ENCODE measurements at regions not wholly inside any gene's neighbourhood (a gene's known extent, or its start where the extent isn't known, plus 50 kb on each side); places are given as distances from the start of the nearest gene placed in this dataset.

GRCh38 chr6:85137865-85138264, 312.0 kb upstream of the NT5E start:
- DNase-seq = no peak
- TF ChIP-seq CTCF (IDR thresholded peaks at IDR 0.05) (no peak), POLR2A (IDR thresholded peaks at IDR 0.05) (no peak)
- intact Hi-C loops (cut with DNase I) = no loop called here
- WGBS, 4 donors = 57 to 60% (median 59%) methylated on average over 1 of the region's 1 CpG
- Histone ChIP-seq H3K27ac (no peak overlapping the region), H3K9me3 (replicated peaks in 1 of 3) (no peaks in the 10 kb centered on the region), H3K27me3 (no peaks in the 10 kb centered on the region), H3K4me1 (replicated peaks in 1 of 2) (no peaks in the 10 kb centered on the region), H3K36me3 (replicated peaks in 1 of 2) (no peaks in the 10 kb centered on the region), H3K4me3 (no peak overlapping the region)

- H3K36me3 ChIP-seq (replicated peaks in 1 of 2) = no peaks in the 10 kb centered on the region
- WGBS, 4 donors = 67 to 90% (median 76%) methylated on average over 3 of the region's 3 CpGs
- DNase-seq = no peak
- intact Hi-C loops (cut with DNase I) = no loop called here
- no peak for TF ChIP-seq CTCF (IDR thresholded peaks at IDR 0.05)
- TF ChIP-seq POLR2A (IDR thresholded peaks at IDR 0.05) = no peak
- H3K9me3 ChIP-seq (replicated peaks in 1 of 3) = no peaks in the 10 kb centered on the region
- no peak overlapping the region for H3K4me3 ChIP-seq
- H3K27ac ChIP-seq = no peak overlapping the region
- H3K27me3 ChIP-seq = no peaks in the 10 kb centered on the region
- no peaks in the 10 kb centered on the region for H3K4me1 ChIP-seq (replicated peaks in 1 of 2)
These were observed 313.6 kb upstream of the NT5E start for GRCh38 chr6:85136310-85136709.

GRCh38 chr6:85135376-85136094, 314.3 kb upstream of the NT5E start:
- WGBS, 4 donors = 32 to 38% (median 35%) methylated on average over 1 of the region's 1 CpG
- Histone ChIP-seq H3K36me3 (replicated peaks in 1 of 2) (no peaks in the 10 kb centered on the region), H3K9me3 (replicated peaks in 1 of 3) (no peaks in the 10 kb centered on the region), H3K27ac (no peak overlapping the region), H3K27me3 (no peaks in the 10 kb centered on the region), H3K4me3 (no peak overlapping the region), H3K4me1 (replicated peaks in 1 of 2) (no peaks in the 10 kb centered on the region)
- intact Hi-C loops (cut with DNase I) = no loop called here
- TF ChIP-seq CTCF (IDR thresholded peaks at IDR 0.05) (no peak), POLR2A (IDR thresholded peaks at IDR 0.05) (no peak)
- DNase-seq = no peak

- Histone ChIP-seq H3K27ac (no peak overlapping the region), H3K4me3 (no peak overlapping the region), H3K36me3 (replicated peaks in 1 of 2) (no peaks in the 10 kb centered on the region), H3K4me1 (replicated peaks in 1 of 2) (no peaks in the 10 kb centered on the region), H3K9me3 (replicated peaks in 1 of 3) (no peaks in the 10 kb centered on the region), H3K27me3 (no peaks in the 10 kb centered on the region)
- intact Hi-C loops (cut with DNase I) = no loop called here
- no peak for TF ChIP-seq CTCF (IDR thresholded peaks at IDR 0.05)
- DNase-seq = no peak
- 55 to 60% (median 59%) methylated on average over 5 of the region's 5 CpGs for WGBS, 4 donors
These were observed 315.7 kb upstream of the NT5E start for GRCh38 chr6:85134172-85134571.
